Neural cell (in vitro differentiated cells): ENCODE measurements at regions not wholly inside any gene's neighbourhood (a gene's known extent, or its start where the extent isn't known, plus 50 kb on each side); places are given as distances from the start of the nearest gene placed in this dataset.

Source experiments
- H2AFZ ChIP-seq: fragments of 200-600, 300-800 bp; sonication (generic), shearing (Covaris generic); 2 replicates; pipeline ENCODE4 v1.6.0; 2014; ENCODE audit warnings: low read depth, mild to moderate bottlenecking, antibody characterized with exemption, low read length, moderate library complexity
- H3F3A ChIP-seq: fragments of 200-600 bp; shearing (Covaris generic); 2 replicates; pipeline ENCODE4 v1.6.1; 2016; ENCODE audit warnings: mild to moderate bottlenecking, moderate library complexity, mixed read lengths, antibody characterized with exemption, low read length; ENCODE audit not compliant: insufficient read depth, poor library complexity, severe bottlenecking
- H3K27ac ChIP-seq: fragments of 200-600, 300-800 bp; sonication (generic), shearing (Covaris generic); 2 replicates; pipeline ENCODE4 v1.5.1; 2014; ENCODE audit warnings: mild to moderate bottlenecking, low read length, moderate library complexity
- H3K27me3 ChIP-seq: fragments of 300-800, 200-600 bp; sonication (generic), shearing (Covaris generic); 2 replicates; pipeline ENCODE4 v1.6.0; 2014; ENCODE audit warnings: mild to moderate bottlenecking, low read depth, low read length, moderate library complexity; ENCODE audit not compliant: insufficient read depth
- H3K36me3 ChIP-seq: fragments of 300-800, 200-600 bp; sonication (generic), shearing (Covaris generic); 2 replicates; pipeline ENCODE4 v1.5.1; 2014; ENCODE audit warnings: mild to moderate bottlenecking, antibody characterized with exemption, low read length, moderate library complexity; ENCODE audit not compliant: insufficient read depth
- H3K4me2 ChIP-seq: fragments of 300-800, 200-600 bp; sonication (generic), shearing (Covaris generic); 2 replicates; pipeline ENCODE4 v1.6.0; 2014; ENCODE audit warnings: mild to moderate bottlenecking, low read length
- H3K4me3 ChIP-seq: fragments of 300-800, 200-600 bp; sonication (generic), shearing (Covaris generic); 2 replicates; pipeline ENCODE4 v1.5.1; 2014; ENCODE audit warnings: mild to moderate bottlenecking, low read length, moderate library complexity
- H3K79me2 ChIP-seq: fragments of 200-600 bp; shearing (Covaris generic); replicated peaks from 2 replicates; pipeline ENCODE4 v1.6.0; 2014; ENCODE audit warnings: mild to moderate bottlenecking, low read length, moderate library complexity; ENCODE audit not compliant: insufficient read depth
- H3K9ac ChIP-seq: fragments of 300-800, 200-600 bp; sonication (generic), shearing (Covaris generic); 2 replicates; pipeline ENCODE4 v1.6.1; 2016; ENCODE audit warnings: mild to moderate bottlenecking, low read length, mixed read lengths
- H3K9me2 ChIP-seq: fragments of 200-600 bp; shearing (Covaris generic); 2 replicates; pipeline ENCODE4 v1.6.1; 2016; ENCODE audit warnings: mild to moderate bottlenecking, low read length, mixed read lengths; ENCODE audit not compliant: insufficient read depth
- H3K9me3 ChIP-seq: fragments of 200-600, 300-800 bp; sonication (generic), shearing (Covaris generic); 2 replicates; pipeline ENCODE4 v1.6.1; 2016; ENCODE audit warnings: mild to moderate bottlenecking, mixed run types, low read length, moderate library complexity, mixed read lengths
- H4K20me1 ChIP-seq: fragments of 200-600 bp; shearing (Covaris generic); 2 replicates; pipeline ENCODE4 v1.6.1; 2016; ENCODE audit warnings: mild to moderate bottlenecking, mixed run types; ENCODE audit not compliant: insufficient read depth
- CTCF ChIP-seq: fragments of 450-650 bp; IDR thresholded peaks from 2 replicates; pipeline ENCODE4 v1.5.1; 2014; ENCODE audit warnings: antibody characterized with exemption, mild to moderate bottlenecking, moderate library complexity; ENCODE audit not compliant: poor library complexity, severe bottlenecking
- EP300 ChIP-seq: fragments of 450-650 bp; conservative IDR thresholded peaks from 2 replicates; pipeline ENCODE4 v1.6.1; 2014; ENCODE audit warnings: antibody characterized with exemption, mild to moderate bottlenecking, moderate library complexity; ENCODE audit not compliant: poor library complexity, severe bottlenecking
- EZH2 ChIP-seq: fragments of 200-600, 300-800 bp; shearing (Covaris generic), sonication (generic); IDR thresholded peaks from 2 replicates; pipeline ENCODE4 v1.6.1; 2014; ENCODE audit warnings: antibody characterized with exemption, low read length, borderline replicate concordance, mild to moderate bottlenecking; ENCODE audit not compliant: insufficient read depth, poor library complexity, severe bottlenecking
- MXI1 ChIP-seq: fragments of 450-650 bp; conservative IDR thresholded peaks from 2 replicates; pipeline ENCODE4 v1.6.1; 2014; ENCODE audit warnings: antibody characterized with exemption, mild to moderate bottlenecking; ENCODE audit not compliant: poor library complexity, severe bottlenecking
- POLR2AphosphoS5 ChIP-seq: IDR thresholded peaks from 2 replicates; pipeline ENCODE4 v1.6.1; 2012
- RAD21 ChIP-seq: fragments of 450-650 bp; conservative IDR thresholded peaks from 2 replicates; pipeline ENCODE4 v1.6.1; 2014; ENCODE audit warnings: antibody characterized with exemption, mild to moderate bottlenecking, moderate library complexity
- REST ChIP-seq: IDR thresholded peaks from 2 replicates; pipeline ENCODE4 v1.6.1; 2012; ENCODE audit warnings: borderline replicate concordance
- SMC3 ChIP-seq: fragments of 450-650 bp; conservative IDR thresholded peaks from 2 replicates; pipeline ENCODE4 v1.6.1; 2014; ENCODE audit warnings: antibody characterized with exemption, mild to moderate bottlenecking, moderate library complexity; ENCODE audit not compliant: poor library complexity
- TAF1 ChIP-seq: IDR thresholded peaks from 2 replicates; pipeline ENCODE4 v1.6.1; 2012; ENCODE audit warnings: low read depth

- Histone ChIP-seq H2AFZ (no peak overlapping the region), H3K4me2 (no peak overlapping the region), H3K27ac (no peak overlapping the region), H3K27me3 (no peaks in the 10 kb centered on the region), H3K4me3 (no peak overlapping the region), H3K9ac (no peak overlapping the region), H3F3A (no peaks in the 10 kb centered on the region), H4K20me1 (no peaks in the 10 kb centered on the region), H3K36me3 (no peaks in the 10 kb centered on the region), H3K79me2 (no peaks in the 10 kb centered on the region), H3K9me2 (no peaks in the 10 kb centered on the region), H3K9me3 (no peaks in the 10 kb centered on the region)
- TF ChIP-seq MXI1 = no peak
- no peak for TF ChIP-seq POLR2AphosphoS5
- no peak for TF ChIP-seq SMC3
- TF ChIP-seq CTCF = no peak
- no peak for TF ChIP-seq TAF1
- no peak for TF ChIP-seq EZH2
- no peak for TF ChIP-seq REST
- TF ChIP-seq EP300 = no peak
Observed at GRCh38 chr7:71026680-71027079, 105.3 kb upstream of the GALNT17 start.

- H2AFZ ChIP-seq = no peak overlapping the region
- H3K27me3 ChIP-seq = no peaks in the 10 kb centered on the region
- no peaks in the 10 kb centered on the region for H3F3A ChIP-seq
- H4K20me1 ChIP-seq = no peaks in the 10 kb centered on the region
- H3K27ac ChIP-seq = no peak overlapping the region
- H3K9me2 ChIP-seq = no peaks in the 10 kb centered on the region
- H3K79me2 ChIP-seq = no peaks in the 10 kb centered on the region
- H3K4me2 ChIP-seq = no peak overlapping the region
- H3K9ac ChIP-seq = no peak overlapping the region
- no peaks in the 10 kb centered on the region for H3K36me3 ChIP-seq
- no peaks in the 10 kb centered on the region for H3K9me3 ChIP-seq
- no peak overlapping the region for H3K4me3 ChIP-seq
- TF ChIP-seq TAF1 (no peak), SMC3 (no peak), CTCF (no peak), RAD21 (no peak), MXI1 (no peak), EZH2 (no peak), REST (no peak)
Observed at GRCh38 chr7:71034243-71034642, 97.7 kb upstream of the GALNT17 start.
